GM12892 (cell line): ENCODE measurements at regions not wholly inside any gene's neighbourhood (a gene's known extent, or its start where the extent isn't known, plus 50 kb on each side); places are given as distances from the start of the nearest gene placed in this dataset.

ENCODE experiments used
- POLR2A ChIP-seq: IDR thresholded peaks from 2 replicates; pipeline ENCODE4 v1.6.1; 2011; ENCODE audit warnings: low read depth, low read length, control low read depth
- POLR2AphosphoS5 ChIP-seq: IDR thresholded peaks from 2 replicates; pipeline ENCODE4 v1.6.1; 2011; ENCODE audit warnings: low read depth, low read length, control low read depth
- TAF1 ChIP-seq: IDR thresholded peaks from 2 replicates; pipeline ENCODE4 v1.6.1; 2011; ENCODE audit warnings: low read depth, mild to moderate bottlenecking, control low read depth, low read length, borderline replicate concordance

GRCh38 chr12:126488806-126489205 is 1423.6 kb downstream of the AACS start:
- TF ChIP-seq POLR2A (no peak), POLR2AphosphoS5 (no peak), TAF1 (no peak)
